Ovary (tissue), 3 donors: ENCODE measurements at regions not wholly inside any gene's neighbourhood (a gene's known extent, or its start where the extent isn't known, plus 50 kb on each side); places are given as distances from the start of the nearest gene placed in this dataset.

Experiments
- POLR2A ChIP-seq: fragments of 450-650 bp; IDR thresholded peaks from one replicate; pipeline ENCODE4 v1.6.1; 2017; ENCODE audit warnings: antibody characterized with exemption, mild to moderate bottlenecking, moderate library complexity
- TF ChIP-seq, protein P1 (sequence below), 3 donors: fragments of 450-650 bp in 2 of 3; fragments of 200-600 bp in 1 of 3; IDR thresholded peaks; one replicate each; pipeline versions ENCODE4 v1.5.1 to v1.8.0; 2016 to 2022; ENCODE audit warnings: antibody characterized with exemption in 3 of 3, mild to moderate bottlenecking in 1 of 3
- donor health status: DM: no; HTN: no; CAD: no.

DNA sequence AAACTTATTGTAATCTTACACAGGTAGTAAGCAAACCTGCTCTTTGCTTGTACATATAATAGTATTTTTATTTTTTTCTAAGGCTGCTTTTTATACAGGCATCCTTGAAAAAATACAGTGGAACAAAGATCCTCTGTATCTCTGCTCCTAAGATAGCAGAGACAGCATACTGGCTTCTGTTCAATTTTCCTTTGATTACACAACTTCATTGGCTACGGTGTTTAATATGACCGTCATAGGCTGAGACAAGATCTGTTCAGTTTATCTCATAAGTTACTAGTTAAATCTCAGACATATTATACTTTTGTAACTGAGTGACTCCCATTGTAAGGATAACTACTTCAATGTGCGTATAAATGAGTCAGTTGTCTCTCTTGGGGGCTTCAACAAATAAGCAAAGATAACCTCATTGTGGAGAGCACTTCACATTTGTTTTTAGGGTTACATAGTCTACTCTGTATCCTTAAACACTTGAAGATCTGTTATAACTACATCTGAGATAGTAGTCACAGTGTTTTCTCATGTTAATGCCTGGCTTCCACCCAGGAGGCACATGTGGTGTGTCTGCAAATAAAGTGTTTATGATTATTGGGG is 166.1 kb downstream of the KDM5D start:
- TF ChIP-seq, protein P1, sequence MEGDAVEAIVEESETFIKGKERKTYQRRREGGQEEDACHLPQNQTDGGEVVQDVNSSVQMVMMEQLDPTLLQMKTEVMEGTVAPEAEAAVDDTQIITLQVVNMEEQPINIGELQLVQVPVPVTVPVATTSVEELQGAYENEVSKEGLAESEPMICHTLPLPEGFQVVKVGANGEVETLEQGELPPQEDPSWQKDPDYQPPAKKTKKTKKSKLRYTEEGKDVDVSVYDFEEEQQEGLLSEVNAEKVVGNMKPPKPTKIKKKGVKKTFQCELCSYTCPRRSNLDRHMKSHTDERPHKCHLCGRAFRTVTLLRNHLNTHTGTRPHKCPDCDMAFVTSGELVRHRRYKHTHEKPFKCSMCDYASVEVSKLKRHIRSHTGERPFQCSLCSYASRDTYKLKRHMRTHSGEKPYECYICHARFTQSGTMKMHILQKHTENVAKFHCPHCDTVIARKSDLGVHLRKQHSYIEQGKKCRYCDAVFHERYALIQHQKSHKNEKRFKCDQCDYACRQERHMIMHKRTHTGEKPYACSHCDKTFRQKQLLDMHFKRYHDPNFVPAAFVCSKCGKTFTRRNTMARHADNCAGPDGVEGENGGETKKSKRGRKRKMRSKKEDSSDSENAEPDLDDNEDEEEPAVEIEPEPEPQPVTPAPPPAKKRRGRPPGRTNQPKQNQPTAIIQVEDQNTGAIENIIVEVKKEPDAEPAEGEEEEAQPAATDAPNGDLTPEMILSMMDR (IDR thresholded peaks at IDR 0.05) = no peak
- TF ChIP-seq POLR2A = no peak
